ENCODE measurements at regions not wholly inside any gene's neighbourhood (a gene's known extent, or its start where the extent isn't known, plus 50 kb on each side); places are given as distances from the start of the nearest gene placed in this dataset.

DNA sequence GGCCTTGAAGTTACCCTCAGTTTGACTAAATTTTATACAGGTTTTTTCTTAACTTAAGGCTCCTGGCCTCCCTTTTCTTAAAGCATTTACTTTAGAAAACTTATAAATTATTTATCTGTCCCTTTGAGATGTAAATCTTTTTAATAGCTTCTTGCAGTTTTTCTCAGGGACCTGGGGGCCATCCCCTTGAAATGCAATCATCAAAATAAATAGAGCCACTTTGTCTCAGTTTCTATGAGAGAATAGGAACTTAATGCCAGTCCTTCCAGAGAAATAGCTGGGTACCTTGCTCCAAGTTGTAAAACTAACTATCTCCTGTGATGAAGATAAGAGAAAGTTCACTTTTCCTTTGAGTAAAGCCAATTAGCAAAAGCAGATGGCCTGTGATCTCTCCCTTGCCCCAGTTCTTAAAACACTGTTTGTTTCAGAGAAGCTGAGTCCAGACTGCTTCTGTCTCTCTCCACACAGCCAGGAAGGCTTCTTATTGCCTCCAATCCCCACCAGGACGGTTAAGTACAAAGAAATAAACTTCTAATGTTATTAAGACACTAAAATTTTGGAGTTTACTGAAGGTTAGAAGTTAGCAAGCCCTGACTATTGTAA, 913.1 kb downstream of the OLFM4 start:
- H3K9me3 ChIP-seq: peaks cover 0 to 4% (median 0%) of the 10 kb centered on the region in 11 donors
- no peak for ATAC-seq
- no peaks in the 10 kb centered on the region for H3K36me3 ChIP-seq
- DNase-seq: no peak
- WGBS, 2 donors: 0 to 22% methylated on average over 1 of the region's 1 CpG
- intact Hi-C loops (cut with DNase I): no loop called here
- no peaks in the 10 kb centered on the region for H3K27me3 ChIP-seq
- no peaks in the 10 kb centered on the region for H3K4me1 ChIP-seq
- H3K4me3 ChIP-seq: no peak overlapping the region
- TF ChIP-seq CTCF (IDR thresholded peaks at IDR 0.05): no peak
- H3K27ac ChIP-seq: no peak overlapping the region

DNA sequence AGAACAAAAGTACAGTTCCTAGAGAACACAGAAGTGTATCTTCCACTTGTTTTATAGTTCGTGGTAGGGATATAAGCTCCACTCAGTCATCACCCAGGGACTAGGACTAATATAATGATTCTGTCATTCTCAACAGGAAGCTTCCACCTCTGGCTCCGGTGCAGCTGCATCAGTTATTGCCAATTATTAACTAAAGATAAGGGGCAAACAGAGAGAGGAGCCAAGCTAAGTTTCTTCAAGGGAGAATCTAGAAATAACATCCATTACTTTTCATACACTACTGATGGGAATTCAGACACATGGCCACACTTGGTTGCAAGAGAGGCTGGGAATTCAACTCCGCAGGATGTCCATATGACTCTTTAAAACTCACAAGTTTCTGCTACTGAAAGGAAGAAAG, 917.9 kb downstream of the OLFM4 start:
- no peak for TF ChIP-seq CTCF (IDR thresholded peaks at IDR 0.05)
- intact Hi-C loops (cut with DNase I): no loop called here
- Histone ChIP-seq H3K9me3 (peaks cover 0 to 15% (median 0%) of the 10 kb centered on the region in 11 donors), H3K4me3 (no peak overlapping the region), H3K4me1 (no peaks in the 10 kb centered on the region), H3K27ac (no peak overlapping the region), H3K27me3 (no peaks in the 10 kb centered on the region), H3K36me3 (no peaks in the 10 kb centered on the region)
- 55 to 65% methylated on average over 3 of the region's 3 CpGs for WGBS, 2 donors
- ATAC-seq (no peak), DNase-seq (no peak)

- no peak for ATAC-seq
- Histone ChIP-seq H3K4me3 (no peak overlapping the region), H3K27ac (no peak overlapping the region), H3K9me3 (peaks cover 0 to 12% (median 0%) of the 10 kb centered on the region in 11 donors), H3K27me3 (no peaks in the 10 kb centered on the region), H3K36me3 (no peaks in the 10 kb centered on the region), H3K4me1 (no peaks in the 10 kb centered on the region)
- intact Hi-C loops (cut with DNase I): no loop called here
- TF ChIP-seq CTCF (IDR thresholded peaks at IDR 0.05): no peak
- no peak for DNase-seq
- 10 to 11% methylated on average over 2 of the region's 2 CpGs for WGBS, 2 donors
These were observed 924.6 kb downstream of the OLFM4 start for GRCh38 chr13:53953183-53953582.
